H1 (cell line): ENCODE measurements at regions not wholly inside any gene's neighbourhood (a gene's known extent, or its start where the extent isn't known, plus 50 kb on each side); places are given as distances from the start of the nearest gene placed in this dataset.

Experiments used
- SP4 ChIP-seq: IDR thresholded peaks from 2 replicates; pipeline ENCODE4 v1.6.1; 2012; ENCODE audit warnings: low read length, inconsistent platforms

GRCh38 chr5:167546270-167546669, 745.2 kb upstream of the WWC1 start (continued):
- TF ChIP-seq SP4, result no peak
- TF ChIP-seq, all 59 proteins: peak for 0
